H1 (cell line): ENCODE measurements at regions not wholly inside any gene's neighbourhood (a gene's known extent, or its start where the extent isn't known, plus 50 kb on each side); places are given as distances from the start of the nearest gene placed in this dataset.

ENCODE experiments used
- CTCF ChIA-PET: fragments of 300-600 bp; sonication (Branson Sonifier 250); formaldehyde crosslinking; loops from one replicate; lab custom pipeline; 2021; ENCODE audit not compliant: partially characterized antibody; lab: Charles Lee
- POLR2A ChIA-PET: fragments of 300-600 bp; sonication (Branson Sonifier 250); formaldehyde crosslinking; loops from one replicate; lab custom pipeline; 2021; ENCODE audit warnings: inconsistent platforms; ENCODE audit not compliant: partially characterized antibody; lab: Charles Lee
- DNase-seq, 2 experiments: peaks; one replicate each; pipeline versions ENCODE4 v3.0.0 to v3.0.0-alpha.2; 2010 to 2022; ENCODE audit warnings: low spot score in 2 of 2, low read depth in 1 of 2, mixed read lengths in 1 of 2
- FAIRE-seq: peaks from 2 replicates; lab custom pipeline; 2011; peaks lifted over from hg19 to GRCh38; lab: Jason Lieb, UNC
- H2AFZ ChIP-seq: 2 replicates; pipeline ENCODE4 v1.8.1; 2012; ENCODE audit warnings: low read length, inconsistent platforms
- H2AK5ac ChIP-seq: 2 replicates; pipeline ENCODE4 v1.6.1; 2013; ENCODE audit warnings: low read depth, low read length
- H2BK120ac ChIP-seq: replicated peaks from 2 replicates; pipeline ENCODE3; 2013; ENCODE audit warnings: low read depth, low read length, inconsistent platforms
- H2BK12ac ChIP-seq: 2 replicates; pipeline ENCODE4 v1.6.1; 2013; ENCODE audit warnings: low read depth, low read length
- H2BK15ac ChIP-seq: 2 replicates; pipeline ENCODE4 v1.6.1; 2013; ENCODE audit warnings: low read length
- H2BK20ac ChIP-seq: 2 replicates; pipeline ENCODE4 v1.6.1; 2013; ENCODE audit warnings: low read length
- H2BK5ac ChIP-seq: 2 replicates; pipeline ENCODE4 v1.6.1; 2013; ENCODE audit warnings: low read depth, low read length
- H3K14ac ChIP-seq: 2 replicates; pipeline ENCODE4 v1.6.1; 2013; ENCODE audit warnings: inconsistent platforms; ENCODE audit not compliant: insufficient read length
- H3K18ac ChIP-seq: 2 replicates; pipeline ENCODE4 v1.6.1; 2013; ENCODE audit warnings: low read length; ENCODE audit errors: extremely low read depth
- H3K23ac ChIP-seq: 2 replicates; pipeline ENCODE4 v1.6.1; 2013; ENCODE audit warnings: inconsistent platforms; ENCODE audit not compliant: insufficient read length
- H3K23me2 ChIP-seq: 2 replicates; pipeline ENCODE4 v1.6.1; 2013; ENCODE audit warnings: low read depth, low read length
- H3K27ac ChIP-seq: 2 replicates; pipeline ENCODE4 v1.6.1; 2011; ENCODE audit warnings: low read depth, low read length, inconsistent platforms
- H3K27me3 ChIP-seq, 4 experiments: replicated peaks in 1 of 4; 1 replicate in 1 of 4; 2 replicates in 3 of 4; pipeline versions ENCODE4 v1.6.1 to v1.8.1; 2011 to 2013; ENCODE audit warnings: low read length in 3 of 4, mild to moderate bottlenecking in 3 of 4, inconsistent platforms in 2 of 4, mixed read lengths in 2 of 4, moderate library complexity in 1 of 4; ENCODE audit not compliant: control insufficient read depth in 3 of 4, insufficient read depth in 3 of 4; ENCODE audit errors: extremely low read depth in 1 of 4
- H3K36me3 ChIP-seq, 4 experiments: 2 replicates each; pipeline versions ENCODE4 v1.6.1 to v1.8.1; 2011 to 2013; ENCODE audit warnings: mild to moderate bottlenecking in 4 of 4, low read length in 3 of 4, moderate library complexity in 2 of 4, control low read depth in 1 of 4, inconsistent platforms in 1 of 4; ENCODE audit not compliant: insufficient read depth in 4 of 4, control insufficient read depth in 2 of 4
- H3K4ac ChIP-seq: replicated peaks from 2 replicates; pipeline ENCODE3; 2013; ENCODE audit warnings: low read length, low read depth, mixed read lengths, inconsistent platforms; ENCODE audit not compliant: insufficient read length
- H3K4me1 ChIP-seq, 4 experiments: replicated peaks in 1 of 4; 1 replicate in 1 of 4; 2 replicates in 3 of 4; pipeline versions ENCODE4 v1.6.1 to v1.8.1; 2011 to 2013; ENCODE audit warnings: low read length in 3 of 4, inconsistent platforms in 2 of 4, mixed read lengths in 1 of 4; ENCODE audit not compliant: insufficient read depth in 4 of 4, control insufficient read depth in 3 of 4
- H3K4me2 ChIP-seq, 2 experiments: 2 replicates each; pipeline versions ENCODE4 v1.6.1 to v1.8.1; 2011 to 2013; ENCODE audit warnings: low read depth in 2 of 2, low read length in 2 of 2, control low read depth in 1 of 2, inconsistent platforms in 1 of 2, mild to moderate bottlenecking in 1 of 2; ENCODE audit not compliant: insufficient read depth in 1 of 2
- H3K4me3 ChIP-seq, 4 experiments: fragments of 200-600, 300-600 bp in 1 of 4; sonication (generic), shearing (Covaris generic), sonication (Bioruptor Twin) in 1 of 4; 2 replicates each; pipeline versions ENCODE4 v1.5.1 to v1.8.1; 2011 to 2016; ENCODE audit warnings: low read length in 4 of 4, low read depth in 3 of 4, control low read depth in 2 of 4, inconsistent platforms in 2 of 4, mild to moderate bottlenecking in 2 of 4, mixed read lengths in 1 of 4, moderate library complexity in 1 of 4; ENCODE audit not compliant: insufficient read depth in 2 of 4; ENCODE audit errors: extremely low read depth in 1 of 4
- H3K56ac ChIP-seq: replicated peaks from 2 replicates; pipeline ENCODE3; 2013; ENCODE audit warnings: low read depth, mild to moderate bottlenecking, mixed read lengths, low read length, inconsistent platforms; ENCODE audit not compliant: insufficient read length
- H3K79me1 ChIP-seq: 2 replicates; pipeline ENCODE4 v1.6.1; 2013; ENCODE audit warnings: low read depth, low read length, control low read depth
- H3K79me2 ChIP-seq, 2 experiments: 2 replicates each; pipeline versions ENCODE4 v1.6.1 to v1.8.1; 2012 to 2013; ENCODE audit warnings: low read length in 2 of 2, mild to moderate bottlenecking in 2 of 2, inconsistent platforms in 1 of 2; ENCODE audit not compliant: insufficient read depth in 2 of 2, control insufficient read depth in 1 of 2
- H3K9ac ChIP-seq, 4 experiments: replicated peaks in 1 of 4; 1 replicate in 1 of 4; 2 replicates in 3 of 4; pipeline versions ENCODE4 v1.6.1 to v1.8.1; 2011 to 2013; ENCODE audit warnings: low read depth in 3 of 4, low read length in 3 of 4, control low read depth in 2 of 4, mild to moderate bottlenecking in 2 of 4, moderate library complexity in 2 of 4, inconsistent platforms in 1 of 4; ENCODE audit errors: extremely low read depth in 1 of 4
- H3K9me3 ChIP-seq, 2 experiments: 2 replicates each; pipeline versions ENCODE4 v1.6.1 to v1.8.1; 2012 to 2013; ENCODE audit warnings: mild to moderate bottlenecking in 2 of 2, moderate library complexity in 2 of 2, control low read depth in 1 of 2, inconsistent platforms in 1 of 2, low read depth in 1 of 2, low read length in 1 of 2, mixed read lengths in 1 of 2; ENCODE audit not compliant: insufficient read depth in 2 of 2
- H4K20me1 ChIP-seq, 2 experiments: replicated peaks in 1 of 2; 2 replicates each; pipeline versions ENCODE3 to v1.8.1; 2011 to 2013; ENCODE audit warnings: inconsistent platforms in 2 of 2, low read length in 2 of 2, mild to moderate bottlenecking in 1 of 2; ENCODE audit not compliant: insufficient read depth in 2 of 2, control insufficient read depth in 1 of 2
- H4K5ac ChIP-seq: 2 replicates; pipeline ENCODE4 v1.6.1; 2013; ENCODE audit warnings: low read length, low read depth, mixed read lengths, inconsistent platforms; ENCODE audit not compliant: insufficient read length
- H4K8ac ChIP-seq: 2 replicates; pipeline ENCODE4 v1.8.0; 2013; ENCODE audit warnings: mild to moderate bottlenecking, moderate library complexity, low read length, inconsistent platforms; ENCODE audit not compliant: insufficient read depth; ENCODE audit errors: extremely low read depth
- H4K91ac ChIP-seq: replicated peaks from 2 replicates; pipeline ENCODE3; 2013; ENCODE audit warnings: low read length, mixed read lengths, inconsistent platforms; ENCODE audit not compliant: insufficient read length
- CEBPB ChIP-seq: IDR thresholded peaks from 2 replicates; pipeline ENCODE4 v1.6.1; 2012; ENCODE audit warnings: low read depth, low read length
- CTBP2 ChIP-seq: IDR thresholded peaks from 2 replicates; pipeline ENCODE4 v1.7.0; 2011; ENCODE audit warnings: borderline replicate concordance, mild to moderate bottlenecking, moderate library complexity, mixed read lengths, low read length; ENCODE audit not compliant: insufficient read depth, insufficient read length
- FOSL1 ChIP-seq: IDR thresholded peaks from 2 replicates; pipeline ENCODE4 v1.6.1; 2011; ENCODE audit warnings: mild to moderate bottlenecking, low read depth, low read length, moderate library complexity; ENCODE audit not compliant: insufficient read depth
- TAF1 ChIP-seq: IDR thresholded peaks from 2 replicates; pipeline ENCODE4 v1.6.1; 2011; ENCODE audit warnings: mild to moderate bottlenecking, low read depth, low read length
- WGBS, 2 experiments: shearing (Covaris generic) in 1 of 2; methylation state at CpG; one replicate each; pipeline versions ENCODE4 v1.1.6 to v1.1.7; 2013 to 2015; ENCODE audit warnings: low lambda C conversion rate in 2 of 2, mixed read lengths in 2 of 2, inconsistent platforms in 1 of 2, low coverage in 1 of 2, missing lambda C conversion rate in 1 of 2; ENCODE audit not compliant: insufficient replicate concordance in 2 of 2, insufficient coverage in 1 of 2, insufficient read length in 1 of 2; ENCODE audit errors: extremely low coverage in 1 of 2, missing lambda C conversion rate in 1 of 2; 5-methylcytosine and 5-hydroxymethylcytosine counted together

DNA sequence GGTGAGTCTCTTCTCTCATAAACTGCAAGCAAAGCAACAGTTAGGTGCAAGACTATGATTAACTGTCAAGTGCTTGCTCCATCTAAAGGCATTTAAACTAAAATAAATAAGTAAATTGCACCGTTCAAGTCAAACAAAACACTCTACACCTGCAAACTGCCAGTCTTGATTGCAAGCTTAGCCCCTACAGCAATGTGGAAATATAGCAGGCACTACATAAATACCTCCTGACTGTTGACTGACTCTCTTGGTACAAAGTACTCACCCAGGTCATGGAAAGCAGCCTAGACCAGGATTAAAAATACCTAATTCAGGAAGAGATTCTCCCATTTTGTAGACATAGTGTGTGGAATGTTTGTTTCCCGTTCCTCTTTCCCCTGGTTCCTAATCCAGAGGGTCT lies 176.6 kb upstream of the KLHL29 start:
- H3K4me2 ChIP-seq, result no peak overlapping the region
- 68% methylated on average over 2 of the region's 2 CpGs; no CpG with 5 or more reads in 1 of the 2 experiments for WGBS, 2 experiments
- H3K4me1 ChIP-seq, result no peaks in the 10 kb centered on the region; a peak in 1 of 7 replicates
- H2BK12ac ChIP-seq, result no peak overlapping the region
- H2BK5ac ChIP-seq, result no peak overlapping the region
- no peak overlapping the region for H2BK120ac ChIP-seq
- no peaks in the 10 kb centered on the region for H3K79me2 ChIP-seq
- H4K5ac ChIP-seq, result no peak overlapping the region
- no peak overlapping the region for H3K4me3 ChIP-seq
- H3K79me1 ChIP-seq, result no peaks in the 10 kb centered on the region
- DNase-seq (no peak), FAIRE-seq (no peak)
- no peak overlapping the region for H3K9ac ChIP-seq
- H3K18ac ChIP-seq, result no peak overlapping the region
- H2AFZ ChIP-seq, result no peak overlapping the region
- H3K9me3 ChIP-seq, result no peaks in the 10 kb centered on the region
- H3K27me3 ChIP-seq, result no peaks in the 10 kb centered on the region; a peak in 1 of 7 replicates
- H3K36me3 ChIP-seq, result no peaks in the 10 kb centered on the region
- H2BK15ac ChIP-seq, result no peak overlapping the region
- no peaks in the 10 kb centered on the region for H4K20me1 ChIP-seq
- CTCF ChIA-PET, result interaction anchor here (0.6 to 1.5 kb wide), 7 partner anchors 10 to 1914 kb away, joined by 3 to 6 read pairs (median 3); no protein-coding TSS in a partner anchor
- no peak overlapping the region for H4K91ac ChIP-seq
- no peak overlapping the region for H3K14ac ChIP-seq
- no peak overlapping the region for H3K4ac ChIP-seq
- H3K23ac ChIP-seq, result no peak overlapping the region
- no peak overlapping the region for H3K56ac ChIP-seq
- POLR2A ChIA-PET, result no interaction called here
- H3K23me2 ChIP-seq, result peaks cover 3% of the 10 kb centered on the region; the same call in 1 of the 2 replicates
- no peak overlapping the region for H2BK20ac ChIP-seq
- no peak overlapping the region for H2AK5ac ChIP-seq
- H4K8ac ChIP-seq, result no peak overlapping the region
- TF ChIP-seq CEBPB (no peak), FOSL1 (no peak), CTBP2 (no peak), TAF1 (no peak)
- no peak overlapping the region for H3K27ac ChIP-seq
